ENCODE measurements at regions not wholly inside any gene's neighbourhood (a gene's known extent, or its start where the extent isn't known, plus 50 kb on each side); places are given as distances from the start of the nearest gene placed in this dataset.

GRCh38 chr2:220081171-220081570 lies 453.7 kb downstream of the SLC4A3 start:
- Histone ChIP-seq H4K20me1 (ENCODE audit: insufficient read depth, low read length) (no peaks in the 10 kb centered on the region), H3K9me3 (ENCODE audit: low read length) (no peaks in the 10 kb centered on the region), H3K4me3 (ENCODE audit: low read depth, low read length, poor library complexity, severe bottlenecking) (no peak overlapping the region), H3K79me2 (ENCODE audit: insufficient read depth, low read length) (no peaks in the 10 kb centered on the region), H3K9ac (ENCODE audit: low read length) (no peak overlapping the region), H3K9me2 (ENCODE audit: low read depth, low read length) (no peaks in the 10 kb centered on the region), H3K4me2 (ENCODE audit: low read length) (no peak overlapping the region), H3K27ac (ENCODE audit: low read depth, low read length, poor library complexity, severe bottlenecking) (no peak overlapping the region), H3K4me1 (ENCODE audit: insufficient read depth, low read length, severe bottlenecking) (no peaks in the 10 kb centered on the region), H2AFZ (ENCODE audit: low read length) (no peak overlapping the region), H3F3A (ENCODE audit: insufficient read depth, low read length) (no peaks in the 10 kb centered on the region), H3K36me3 (ENCODE audit: insufficient read depth, low read length) (no peaks in the 10 kb centered on the region), H3K27me3 (ENCODE audit: insufficient read depth, low read length) (no peaks in the 10 kb centered on the region)
- no peak for TF ChIP-seq CTCF (IDR thresholded peaks at IDR 0.05; ENCODE audit: low read length)
- no peak for TF ChIP-seq EZH2 (IDR thresholded peaks at IDR 0.05; ENCODE audit: borderline replicate concordance, low read length)

GRCh38 chr2:220090050-220090449 lies 462.6 kb downstream of the SLC4A3 start:
- Histone ChIP-seq H3K9me2 (ENCODE audit: low read depth, low read length) (no peaks in the 10 kb centered on the region), H2AFZ (ENCODE audit: low read length) (no peak overlapping the region), H3K36me3 (ENCODE audit: insufficient read depth, low read length) (no peaks in the 10 kb centered on the region), H3K4me2 (ENCODE audit: low read length) (no peak overlapping the region), H3K27ac (ENCODE audit: low read depth, low read length, poor library complexity, severe bottlenecking) (no peak overlapping the region), H3K79me2 (ENCODE audit: insufficient read depth, low read length) (no peaks in the 10 kb centered on the region), H3K27me3 (ENCODE audit: insufficient read depth, low read length) (no peaks in the 10 kb centered on the region), H3K4me3 (ENCODE audit: low read depth, low read length, poor library complexity, severe bottlenecking) (no peak overlapping the region), H4K20me1 (ENCODE audit: insufficient read depth, low read length) (no peaks in the 10 kb centered on the region), H3K9ac (ENCODE audit: low read length) (no peak overlapping the region), H3F3A (ENCODE audit: insufficient read depth, low read length) (no peaks in the 10 kb centered on the region), H3K9me3 (ENCODE audit: low read length) (no peaks in the 10 kb centered on the region), H3K4me1 (ENCODE audit: insufficient read depth, low read length, severe bottlenecking) (no peaks in the 10 kb centered on the region)
- TF ChIP-seq CTCF (IDR thresholded peaks at IDR 0.05; ENCODE audit: low read length) (no peak), EZH2 (IDR thresholded peaks at IDR 0.05; ENCODE audit: borderline replicate concordance, low read length) (no peak)

GRCh38 chr2:220096406-220096805 lies 469.0 kb downstream of the SLC4A3 start:
- Histone ChIP-seq H3K4me2 (ENCODE audit: low read length) (no peak overlapping the region), H3K79me2 (ENCODE audit: insufficient read depth, low read length) (no peaks in the 10 kb centered on the region), H3K9me3 (ENCODE audit: low read length) (no peaks in the 10 kb centered on the region), H3K36me3 (ENCODE audit: insufficient read depth, low read length) (no peaks in the 10 kb centered on the region), H4K20me1 (ENCODE audit: insufficient read depth, low read length) (no peaks in the 10 kb centered on the region), H3F3A (ENCODE audit: insufficient read depth, low read length) (no peaks in the 10 kb centered on the region), H3K4me3 (ENCODE audit: low read depth, low read length, poor library complexity, severe bottlenecking) (no peak overlapping the region), H3K4me1 (ENCODE audit: insufficient read depth, low read length, severe bottlenecking) (no peaks in the 10 kb centered on the region), H3K27me3 (ENCODE audit: insufficient read depth, low read length) (no peaks in the 10 kb centered on the region), H3K27ac (ENCODE audit: low read depth, low read length, poor library complexity, severe bottlenecking) (no peak overlapping the region), H2AFZ (ENCODE audit: low read length) (no peak overlapping the region), H3K9ac (ENCODE audit: low read length) (no peak overlapping the region), H3K9me2 (ENCODE audit: low read depth, low read length) (no peaks in the 10 kb centered on the region)
- TF ChIP-seq CTCF (IDR thresholded peaks at IDR 0.05; ENCODE audit: low read length), result no peak
- no peak for TF ChIP-seq EZH2 (IDR thresholded peaks at IDR 0.05; ENCODE audit: borderline replicate concordance, low read length)

Measured in OCI-LY1 (cell line).